H9 (cell line): ENCODE measurements at regions not wholly inside any gene's neighbourhood (a gene's known extent, or its start where the extent isn't known, plus 50 kb on each side); places are given as distances from the start of the nearest gene placed in this dataset.

Source experiments
- DNase-seq: peaks from one replicate; pipeline ENCODE4 v3.0.0-alpha.2; 2017
- H2AFZ ChIP-seq: one replicate; pipeline ENCODE4 v1.6.1; 2013; ENCODE audit warnings: mild to moderate bottlenecking, low read length, control low read depth, moderate library complexity
- H2AK5ac ChIP-seq: 2 replicates; pipeline ENCODE4 v1.6.1; 2013; ENCODE audit warnings: low read length, control low read depth, mixed read lengths; ENCODE audit not compliant: insufficient read length
- H2BK120ac ChIP-seq: one replicate; pipeline ENCODE4 v1.6.1; 2013; ENCODE audit warnings: low read depth, mild to moderate bottlenecking, low read length, control low read depth, inconsistent platforms; ENCODE audit not compliant: poor library complexity, severe bottlenecking
- H2BK12ac ChIP-seq: 2 replicates; pipeline ENCODE4 v1.6.1; 2013; ENCODE audit warnings: low read length, control low read depth, mixed read lengths, low read depth; ENCODE audit not compliant: insufficient read length
- H2BK15ac ChIP-seq: 2 replicates; pipeline ENCODE4 v1.6.1; 2013; ENCODE audit warnings: low read depth, low read length, control low read depth
- H2BK20ac ChIP-seq: one replicate; pipeline ENCODE4 v1.6.1; 2013; ENCODE audit warnings: low read depth, mild to moderate bottlenecking, low read length, control low read depth, inconsistent platforms; ENCODE audit not compliant: poor library complexity, severe bottlenecking
- H2BK5ac ChIP-seq: 2 replicates; pipeline ENCODE4 v1.6.1; 2013; ENCODE audit warnings: low read length, control low read depth, mixed read lengths; ENCODE audit not compliant: insufficient read length
- H3K14ac ChIP-seq: 2 replicates; pipeline ENCODE4 v1.6.1; 2013; ENCODE audit warnings: low read length, control low read depth; ENCODE audit not compliant: insufficient read depth
- H3K18ac ChIP-seq: 2 replicates; pipeline ENCODE4 v1.6.1; 2013; ENCODE audit warnings: low read depth, mild to moderate bottlenecking, mixed read lengths, low read length, control low read depth; ENCODE audit not compliant: insufficient read length
- H3K23ac ChIP-seq: 2 replicates; pipeline ENCODE4 v1.6.1; 2013; ENCODE audit warnings: low read length, control low read depth, mixed read lengths, low read depth; ENCODE audit not compliant: insufficient read length
- H3K23me2 ChIP-seq: 2 replicates; pipeline ENCODE4 v1.6.1; 2013; ENCODE audit warnings: low read depth, mild to moderate bottlenecking, mixed read lengths, low read length, control low read depth; ENCODE audit not compliant: insufficient read length, poor library complexity, severe bottlenecking
- H3K27ac ChIP-seq: 2 replicates; pipeline ENCODE4 v1.5.1; 2013; ENCODE audit warnings: low read length, control low read depth, mixed read lengths, low read depth; ENCODE audit not compliant: insufficient read length
- H3K27me3 ChIP-seq: 2 replicates; pipeline ENCODE4 v1.6.1; 2013; ENCODE audit warnings: low read length, control low read depth, inconsistent platforms; ENCODE audit not compliant: insufficient read depth
- H3K4ac ChIP-seq: 2 replicates; pipeline ENCODE4 v1.6.1; 2013; ENCODE audit warnings: low read depth, mild to moderate bottlenecking, control low read depth, inconsistent platforms, low read length, moderate library complexity
- H3K4me1 ChIP-seq: 2 replicates; pipeline ENCODE4 v1.6.1; 2013; ENCODE audit warnings: low read length, control low read depth, inconsistent platforms; ENCODE audit not compliant: insufficient read depth
- H3K4me2 ChIP-seq: 2 replicates; pipeline ENCODE4 v1.6.1; 2013; ENCODE audit warnings: low read length, control low read depth, mixed read lengths; ENCODE audit not compliant: insufficient read length, insufficient read depth
- H3K56ac ChIP-seq: 2 replicates; pipeline ENCODE4 v1.6.1; 2013; ENCODE audit warnings: low read depth, mild to moderate bottlenecking, mixed read lengths, low read length, control low read depth; ENCODE audit not compliant: insufficient read length
- H3K79me1 ChIP-seq: 2 replicates; pipeline ENCODE4 v1.6.1; 2013; ENCODE audit warnings: low read depth, mild to moderate bottlenecking, moderate library complexity, low read length, control low read depth, inconsistent platforms; ENCODE audit not compliant: insufficient read depth, poor library complexity, severe bottlenecking
- H3K79me2 ChIP-seq: 2 replicates; pipeline ENCODE4 v1.6.1; 2013; ENCODE audit warnings: low read length, control low read depth, inconsistent platforms; ENCODE audit not compliant: insufficient read depth
- H3K9ac ChIP-seq: 2 replicates; pipeline ENCODE4 v1.6.1; 2013; ENCODE audit warnings: low read length, control low read depth, mixed read lengths; ENCODE audit not compliant: insufficient read length; ENCODE audit errors: extremely low read depth
- H3K9me3 ChIP-seq: one replicate; pipeline ENCODE4 v1.6.1; 2013; ENCODE audit warnings: low read depth, low read length, inconsistent platforms; ENCODE audit not compliant: control insufficient read depth
- H3T11ph ChIP-seq: one replicate; pipeline ENCODE4 v1.6.1; 2013; ENCODE audit warnings: mild to moderate bottlenecking, low read length, control low read depth, inconsistent platforms
- H4K20me1 ChIP-seq: one replicate; pipeline ENCODE4 v1.6.1; 2013; ENCODE audit not compliant: control insufficient read depth, insufficient read length, insufficient read depth
- H4K5ac ChIP-seq: 2 replicates; pipeline ENCODE4 v1.6.1; 2013; ENCODE audit warnings: low read depth, mild to moderate bottlenecking, mixed read lengths, low read length, control low read depth; ENCODE audit not compliant: insufficient read length
- H4K8ac ChIP-seq: replicated peaks from 2 replicates; pipeline ENCODE4 v1.6.1; 2013; ENCODE audit warnings: low read length, control low read depth, mixed read lengths, low read depth; ENCODE audit not compliant: insufficient read length
- H4K91ac ChIP-seq: 2 replicates; pipeline ENCODE4 v1.6.1; 2013; ENCODE audit warnings: low read depth, mild to moderate bottlenecking, moderate library complexity, mixed read lengths, low read length, control low read depth; ENCODE audit not compliant: insufficient read length
- H3K27ac Mint-ChIP-seq, 3 experiments: 2 replicates in 2 of 3; 3 replicates in 1 of 3; pipeline ENCODE4 v1.8.0; 2020 to 2021; ENCODE audit warnings: mixed read lengths in 3 of 3, mild to moderate bottlenecking in 1 of 3, moderate library complexity in 1 of 3
- H3K27me3 Mint-ChIP-seq: 2 replicates; pipeline ENCODE4 v1.8.0; 2021; ENCODE audit warnings: low read depth, mild to moderate bottlenecking, moderate library complexity, mixed read lengths
- H3K36me3 Mint-ChIP-seq, 3 experiments: 2 replicates in 2 of 3; 3 replicates in 1 of 3; pipeline ENCODE4 v1.8.0; 2020 to 2021; ENCODE audit warnings: low read depth in 3 of 3, mixed read lengths in 3 of 3; ENCODE audit not compliant: insufficient read depth in 1 of 3
- H3K4me1 Mint-ChIP-seq, 2 experiments: 2 replicates each; pipeline ENCODE4 v1.8.0; 2020; ENCODE audit warnings: mixed read lengths in 2 of 2
- H3K4me3 Mint-ChIP-seq, 2 experiments: 2 replicates in 1 of 2; 3 replicates in 1 of 2; pipeline ENCODE4 v1.8.0; 2020 to 2021; ENCODE audit warnings: mild to moderate bottlenecking in 2 of 2, mixed read lengths in 2 of 2, moderate library complexity in 1 of 2
- H3K9me3 Mint-ChIP-seq, 2 experiments: 2 replicates in 1 of 2; 3 replicates in 1 of 2; pipeline ENCODE4 v1.8.0; 2020; ENCODE audit warnings: mild to moderate bottlenecking in 2 of 2, mixed read lengths in 2 of 2, moderate library complexity in 1 of 2
- WGBS: extraction: QIAGEN DNeasy Blood & Tissue Kit; methylation state at CpG from one replicate; pipeline ENCODE4 v1.1.7; 2013; ENCODE audit warnings: missing lambda C conversion rate, low lambda C conversion rate, mixed read lengths; ENCODE audit not compliant: insufficient read length; ENCODE audit errors: extremely low coverage; 5-methylcytosine and 5-hydroxymethylcytosine counted together
- TF ChIP-seq, protein P1 (sequence below): fragments of 200-600 bp; sonication (generic); conservative IDR thresholded peaks from 3 replicates; pipeline ENCODE4 v1.8.0; 2021; ENCODE audit warnings: antibody characterized with exemption, mild to moderate bottlenecking

DNA sequence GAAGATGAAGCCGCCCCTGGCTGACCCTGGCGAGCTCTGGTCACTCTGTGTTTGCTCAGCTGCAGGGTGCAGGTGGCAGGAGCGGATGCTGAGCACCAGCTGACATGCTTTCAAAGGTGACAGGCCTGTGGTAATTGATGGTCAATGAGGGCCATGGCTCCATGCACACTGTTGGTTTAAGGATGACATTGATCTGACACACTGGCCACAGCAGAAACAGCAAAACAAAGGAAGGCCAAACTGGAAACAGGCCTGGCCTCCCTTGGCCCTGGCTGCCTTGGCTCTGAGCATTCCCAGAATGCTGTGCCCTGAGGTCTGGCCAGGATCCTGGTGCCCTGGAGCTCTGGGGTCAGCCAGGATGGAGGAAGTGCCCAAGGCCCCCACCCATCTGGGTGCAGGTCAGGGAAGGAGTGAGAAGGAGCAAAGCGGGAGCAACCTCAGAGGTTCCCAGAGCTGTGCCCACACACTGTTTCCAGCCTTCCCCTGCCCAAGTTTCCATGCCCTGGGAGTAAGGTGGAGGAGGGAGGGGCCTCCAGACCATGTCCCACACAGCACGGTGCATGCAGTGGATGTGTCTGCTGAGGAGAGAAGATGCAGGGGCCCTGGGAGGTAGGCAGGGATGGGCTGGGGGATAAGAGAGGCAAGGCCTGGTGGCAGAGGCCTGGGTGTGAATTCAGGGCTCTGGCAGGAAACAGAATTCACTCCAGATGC lies 302.2 kb downstream of the RPS24 start:
- no peak overlapping the region for H3K9ac ChIP-seq
- no peaks in the 10 kb centered on the region for H3K4me1 ChIP-seq
- H3K27me3 Mint-ChIP-seq, result peaks cover 10% of the 10 kb centered on the region
- no peak overlapping the region for H2BK5ac ChIP-seq
- H3K18ac ChIP-seq, result no peak overlapping the region
- H3K9me3 Mint-ChIP-seq, result peaks cover 0 to 3% of the 10 kb centered on the region in 2 experiments; a peak in 3 of 5 replicates
- no peaks in the 10 kb centered on the region for H3K79me2 ChIP-seq
- TF ChIP-seq, protein P1, sequence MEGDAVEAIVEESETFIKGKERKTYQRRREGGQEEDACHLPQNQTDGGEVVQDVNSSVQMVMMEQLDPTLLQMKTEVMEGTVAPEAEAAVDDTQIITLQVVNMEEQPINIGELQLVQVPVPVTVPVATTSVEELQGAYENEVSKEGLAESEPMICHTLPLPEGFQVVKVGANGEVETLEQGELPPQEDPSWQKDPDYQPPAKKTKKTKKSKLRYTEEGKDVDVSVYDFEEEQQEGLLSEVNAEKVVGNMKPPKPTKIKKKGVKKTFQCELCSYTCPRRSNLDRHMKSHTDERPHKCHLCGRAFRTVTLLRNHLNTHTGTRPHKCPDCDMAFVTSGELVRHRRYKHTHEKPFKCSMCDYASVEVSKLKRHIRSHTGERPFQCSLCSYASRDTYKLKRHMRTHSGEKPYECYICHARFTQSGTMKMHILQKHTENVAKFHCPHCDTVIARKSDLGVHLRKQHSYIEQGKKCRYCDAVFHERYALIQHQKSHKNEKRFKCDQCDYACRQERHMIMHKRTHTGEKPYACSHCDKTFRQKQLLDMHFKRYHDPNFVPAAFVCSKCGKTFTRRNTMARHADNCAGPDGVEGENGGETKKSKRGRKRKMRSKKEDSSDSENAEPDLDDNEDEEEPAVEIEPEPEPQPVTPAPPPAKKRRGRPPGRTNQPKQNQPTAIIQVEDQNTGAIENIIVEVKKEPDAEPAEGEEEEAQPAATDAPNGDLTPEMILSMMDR, result no peak
- DNase-seq, result peak; percentile 14
- no peak overlapping the region for H3K23ac ChIP-seq
- no peak overlapping the region for H4K8ac ChIP-seq
- peaks cover 14 to 16% of the 10 kb centered on the region in 2 experiments for H3K4me1 Mint-ChIP-seq
- no peaks in the 10 kb centered on the region for H4K20me1 ChIP-seq
- H2BK15ac ChIP-seq, result no peak overlapping the region
- H2BK120ac ChIP-seq, result no peak overlapping the region
- H2BK12ac ChIP-seq, result no peak overlapping the region
- H3K23me2 ChIP-seq, result no peaks in the 10 kb centered on the region
- H4K91ac ChIP-seq, result no peak overlapping the region
- H3K27ac ChIP-seq, result no peak overlapping the region
- no CpG with 5 or more reads among the region's 5 CpGs for WGBS
- H3K36me3 Mint-ChIP-seq, result peaks cover 0 to 2% (median 0%) of the 10 kb centered on the region in 3 experiments; a peak in 3 of 7 replicates
- no peak overlapping the region for H3K4ac ChIP-seq
- no peak overlapping the region for H3K27ac Mint-ChIP-seq
- H2BK20ac ChIP-seq, result no peak overlapping the region
- H3K79me1 ChIP-seq, result no peaks in the 10 kb centered on the region
- H2AFZ ChIP-seq, result no peak overlapping the region
- H3K4me2 ChIP-seq, result no peak overlapping the region
- no peaks in the 10 kb centered on the region for H3K27me3 ChIP-seq
- H4K5ac ChIP-seq, result no peak overlapping the region
- no peak overlapping the region for H2AK5ac ChIP-seq
- no peaks in the 10 kb centered on the region for H3K9me3 ChIP-seq
- H3K56ac ChIP-seq, result no peak overlapping the region
- H3K4me3 Mint-ChIP-seq, result no peak overlapping the region
- H3K14ac ChIP-seq, result peak overlapping the region; percentile 68; the same call in 1 of the 2 replicates
- no peak overlapping the region for H3T11ph ChIP-seq
